HepG2 (cell line): ENCODE measurements at regions not wholly inside any gene's neighbourhood (a gene's known extent, or its start where the extent isn't known, plus 50 kb on each side); places are given as distances from the start of the nearest gene placed in this dataset.

Experiments used
- ATAC-seq: fragments of 200-7000 bp; cut with Tn5 transposase; 3 replicates; pipeline ENCODE4 v1.9.1; 2020; ENCODE audit warnings: mild to moderate bottlenecking, moderate library complexity
- BruUV-seq: library from RNA; stranded (reverse); fragments of 400-500 nt; replicated peaks from 2 replicates; lab custom pipeline; 2021; lab: Mats Ljungman, UMichigan
- CTCF ChIA-PET: fragments of 300-600 bp; formaldehyde crosslinking; extraction: SDS; loops from one replicate; lab custom pipeline; 2021; ENCODE audit warnings: low total read pairs, inconsistent platforms, low intra/inter-chr PET ratio; lab: Yijun Ruan, JAX
- POLR2A ChIA-PET: fragments of 350-600 bp; sonication (Branson Sonifier 250); formaldehyde crosslinking; loops from one replicate; lab custom pipeline; 2020; ENCODE audit warnings: antibody characterized with exemption, inconsistent platforms; lab: Yijun Ruan, JAX
- DNase-seq: peaks from one replicate; pipeline ENCODE4 v3.0.0-alpha.2; 2015; ENCODE audit warnings: low spot score
- FAIRE-seq: peaks from 3 replicates; lab custom pipeline; 2011; peaks lifted over from hg19 to GRCh38; lab: Jason Lieb, UNC
- H2AFZ ChIP-seq: one replicate; pipeline ENCODE4 v1.6.1; 2011; ENCODE audit warnings: low read length, inconsistent platforms
- H3K27ac ChIP-seq: fragments of 300-600 bp; 3 replicates; pipeline ENCODE4 v1.8.0; 2011; ENCODE audit warnings: mixed run types, mild to moderate bottlenecking, mixed read lengths, low read length, inconsistent platforms; ENCODE audit not compliant: insufficient read depth; ENCODE audit errors: extremely low read length
- H3K27me3 ChIP-seq, 2 experiments: fragments of 200-600 bp in 1 of 2; 2 replicates in 1 of 2; 3 replicates in 1 of 2; pipeline versions ENCODE4 v1.6.0 to v1.8.0; 2011; ENCODE audit warnings: low read length in 2 of 2, mild to moderate bottlenecking in 2 of 2, moderate library complexity in 2 of 2, inconsistent platforms in 1 of 2; ENCODE audit not compliant: insufficient read depth in 2 of 2, control insufficient read depth in 1 of 2
- H3K36me3 ChIP-seq, 2 experiments: fragments of 200-600 bp in 1 of 2; replicated peaks in 1 of 2; 2 replicates in 1 of 2; 3 replicates in 1 of 2; pipeline versions ENCODE4 v1.5.1 to v1.8.0; 2011; ENCODE audit warnings: low read length in 2 of 2, inconsistent platforms in 1 of 2; ENCODE audit not compliant: insufficient read depth in 2 of 2, control insufficient read depth in 1 of 2
- H3K4me1 ChIP-seq: 2 replicates; pipeline ENCODE4 v1.5.1; 2012; ENCODE audit warnings: low read length, inconsistent platforms; ENCODE audit not compliant: insufficient read depth
- H3K4me2 ChIP-seq: 2 replicates; pipeline ENCODE4 v1.6.0; 2011; ENCODE audit warnings: low read depth, low read length, inconsistent platforms
- H3K4me3 ChIP-seq, 3 experiments: fragments of 200-600 bp in 1 of 3; sonication (generic), shearing (Covaris generic) in 1 of 3; replicated peaks in 1 of 3; 2 replicates each; pipeline ENCODE4 v1.5.1; 2011 to 2016; ENCODE audit warnings: low read length in 3 of 3, inconsistent platforms in 2 of 3, low read depth in 2 of 3, mild to moderate bottlenecking in 2 of 3, control low read depth in 1 of 3, mixed read lengths in 1 of 3; ENCODE audit not compliant: insufficient read depth in 1 of 3
- H3K79me2 ChIP-seq: one replicate; pipeline ENCODE4 v1.6.1; 2011; ENCODE audit warnings: low read length, inconsistent platforms; ENCODE audit not compliant: insufficient read depth
- H3K9ac ChIP-seq: 2 replicates; pipeline ENCODE4 v1.6.0; 2011; ENCODE audit warnings: mild to moderate bottlenecking, low read depth, low read length, inconsistent platforms; ENCODE audit not compliant: insufficient read depth
- H3K9me3 ChIP-seq: 2 replicates; pipeline ENCODE4 v1.5.1; 2012; ENCODE audit warnings: mild to moderate bottlenecking, low read length
- H4K20me1 ChIP-seq: 2 replicates; pipeline ENCODE4 v1.6.0; 2011; ENCODE audit warnings: inconsistent platforms, mild to moderate bottlenecking, low read length, moderate library complexity; ENCODE audit not compliant: insufficient read depth
- FIP1L1 ChIP-seq: fragments of 200-400 bp; formaldehyde crosslinking; IDR thresholded peaks from 2 replicates; pipeline ENCODE4 v1.6.1; 2018; ENCODE audit warnings: low read depth, mild to moderate bottlenecking, low read length, moderate library complexity, borderline replicate concordance; ENCODE audit not compliant: insufficient read depth
- GFI1 ChIP-seq: sonication (generic); formaldehyde crosslinking; IDR thresholded peaks from 2 replicates; pipeline ENCODE4 v1.5.0; 2020; ENCODE audit warnings: missing genetic modification reagents, mild to moderate bottlenecking, borderline replicate concordance
- KLF15 ChIP-seq: sonication (generic); formaldehyde crosslinking; IDR thresholded peaks from 2 replicates; pipeline ENCODE4 v1.8.1; 2023; ENCODE audit warnings: borderline replicate concordance, mild to moderate bottlenecking, inconsistent platforms, missing genetic modification reagents, mixed read lengths
- RARA ChIP-seq: IDR thresholded peaks from 2 replicates; pipeline ENCODE4 v1.6.1; 2016; ENCODE audit warnings: missing genetic modification reagents, missing compliant biosample characterization
- SCMH1 ChIP-seq: sonication (generic); formaldehyde crosslinking; IDR thresholded peaks from 2 replicates; pipeline ENCODE4 v1.9.0; 2021; ENCODE audit warnings: missing genetic modification reagents, mild to moderate bottlenecking, borderline replicate concordance
- TRIM24 ChIP-seq: sonication (generic); formaldehyde crosslinking; IDR thresholded peaks from 2 replicates; pipeline ENCODE4 v1.8.0; 2022; ENCODE audit warnings: mild to moderate bottlenecking, missing genetic modification reagents
- USF2 ChIP-seq, 2 experiments: sonication (generic) in 1 of 2; formaldehyde crosslinking in 1 of 2; IDR thresholded peaks; 2 replicates each; pipeline versions ENCODE4 v1.5.1 to v1.6.1; 2011 to 2020; ENCODE audit warnings: borderline replicate concordance in 1 of 2, low read depth in 1 of 2, low read length in 1 of 2, mild to moderate bottlenecking in 1 of 2, missing genetic modification reagents in 1 of 2, moderate library complexity in 1 of 2
- ZNF136 ChIP-seq: sonication (generic); formaldehyde crosslinking; IDR thresholded peaks from 2 replicates; pipeline ENCODE4 v1.8.1; 2022; ENCODE audit warnings: low read depth, mild to moderate bottlenecking, moderate library complexity, missing genetic modification reagents
- ZNF274 ChIP-seq: sonication (generic); formaldehyde crosslinking; IDR thresholded peaks from 2 replicates; pipeline ENCODE4 v1.5.1; 2020; ENCODE audit warnings: mild to moderate bottlenecking, missing genetic modification reagents
- ZNF354B ChIP-seq: sonication (generic); formaldehyde crosslinking; IDR thresholded peaks from 2 replicates; pipeline ENCODE4 v1.8.0; 2022; ENCODE audit warnings: mild to moderate bottlenecking, missing genetic modification reagents
- ZNF44 ChIP-seq: sonication (generic); formaldehyde crosslinking; IDR thresholded peaks from 2 replicates; pipeline ENCODE4 v1.5.1; 2020; ENCODE audit warnings: mild to moderate bottlenecking, missing genetic modification reagents
- ZNF496 ChIP-seq: sonication (generic); formaldehyde crosslinking; IDR thresholded peaks from 2 replicates; pipeline ENCODE4 v1.8.1; 2023; ENCODE audit warnings: mild to moderate bottlenecking, moderate library complexity, missing genetic modification reagents; ENCODE audit not compliant: insufficient replicate concordance
- ZNF720 ChIP-seq: sonication (generic); formaldehyde crosslinking; IDR thresholded peaks from 2 replicates; pipeline ENCODE4 v1.4.0; 2020; ENCODE audit warnings: missing genetic modification reagents
- ZNF724P ChIP-seq: sonication (generic); formaldehyde crosslinking; IDR thresholded peaks from 2 replicates; pipeline ENCODE4 v1.8.0; 2022; ENCODE audit warnings: missing genetic modification reagents, borderline replicate concordance
- ZNF746 ChIP-seq: sonication (generic); formaldehyde crosslinking; IDR thresholded peaks from 2 replicates; pipeline ENCODE4 v1.8.0; 2022; ENCODE audit warnings: mild to moderate bottlenecking, missing genetic modification reagents
- WGBS: methylation state at CpG from one replicate; pipeline ENCODE4 v1.1.6; 2017; ENCODE audit warnings: low lambda C conversion rate; 5-methylcytosine and 5-hydroxymethylcytosine counted together
- in situ Hi-C: cut with HindIII; loops from 2 replicates; pipeline ENCODE4 v1.10.0; 2017; ENCODE audit warnings: low pct_unique_long_range_greater_than_20kb; ENCODE audit not compliant: extremely low pct_ligation_motif_present
- intact Hi-C: fragments of 100-400 bp; cut with micrococcal nuclease; formaldehyde crosslinking; loops from one replicate; pipeline ENCODE4 v1.10.0; 2022; ENCODE audit not compliant: unreplicated experiment
- TF ChIP-seq, protein P1 (sequence below): sonication (generic); formaldehyde crosslinking; IDR thresholded peaks from 2 replicates; pipeline ENCODE4 v1.4.0; 2020; ENCODE audit warnings: mild to moderate bottlenecking, missing genetic modification reagents
- TF ChIP-seq, protein P2 (sequence below): sonication (generic); formaldehyde crosslinking; IDR thresholded peaks from 2 replicates; pipeline ENCODE4 v1.9.0; 2021; ENCODE audit warnings: missing genetic modification reagents, borderline replicate concordance

GRCh38 chr14:29446971-29447370, 480.7 kb downstream of the PRKD1 start:
- Histone ChIP-seq H3K79me2 (no peaks in the 10 kb centered on the region), H3K4me1 (no peaks in the 10 kb centered on the region), H4K20me1 (no peaks in the 10 kb centered on the region), H3K4me3 (no peak overlapping the region), H2AFZ (no peak overlapping the region), H3K27ac (no peak overlapping the region), H3K4me2 (no peak overlapping the region), H3K9ac (no peak overlapping the region), H3K36me3 (no peaks in the 10 kb centered on the region), H3K9me3 (peaks cover 73% of the 10 kb centered on the region), H3K27me3 (no peaks in the 10 kb centered on the region)
- no peak for TF ChIP-seq ZNF136 (CRISPR knock-in tag)
- TF ChIP-seq ZNF274: no peak
- no peak for TF ChIP-seq FIP1L1
- no peak for TF ChIP-seq ZNF746
- TF ChIP-seq RARA (CRISPR knock-in tag): no peak
- TF ChIP-seq KLF15 (CRISPR knock-in tag): no peak
- no peak for TF ChIP-seq ZNF720 (CRISPR knock-in tag)
- no peak for TF ChIP-seq ZNF354B (CRISPR knock-in tag)
- TF ChIP-seq ZNF44: no peak
- TF ChIP-seq, protein P1, sequence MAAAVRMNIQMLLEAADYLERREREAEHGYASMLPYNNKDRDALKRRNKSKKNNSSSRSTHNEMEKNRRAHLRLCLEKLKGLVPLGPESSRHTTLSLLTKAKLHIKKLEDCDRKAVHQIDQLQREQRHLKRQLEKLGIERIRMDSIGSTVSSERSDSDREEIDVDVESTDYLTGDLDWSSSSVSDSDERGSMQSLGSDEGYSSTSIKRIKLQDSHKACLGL (CRISPR knock-in tag): no peak
- ATAC-seq: no peak
- BruUV-seq: no TSS peak
- no peak for DNase-seq
- intact Hi-C loops: no loop called here
- in situ Hi-C loops: no loop called here
- ChIA-PET POLR2A (no interaction called here), CTCF (no interaction called here)
- no peak for FAIRE-seq
- WGBS: 9% methylated on average over 5 of the region's 5 CpGs

GRCh38 chr14:29451941-29452340, 475.7 kb downstream of the PRKD1 start:
- Histone ChIP-seq H3K4me1 (no peaks in the 10 kb centered on the region), H3K9ac (no peak overlapping the region), H3K79me2 (no peaks in the 10 kb centered on the region), H4K20me1 (no peaks in the 10 kb centered on the region), H3K27ac (no peak overlapping the region), H3K4me3 (no peak overlapping the region), H3K36me3 (no peaks in the 10 kb centered on the region), H3K4me2 (no peak overlapping the region), H3K9me3 (peaks cover 56% of the 10 kb centered on the region), H2AFZ (no peak overlapping the region), H3K27me3 (no peaks in the 10 kb centered on the region)
- no TSS peak for BruUV-seq
- ATAC-seq (no peak), FAIRE-seq (no peak), DNase-seq (no peak)
- ChIA-PET POLR2A (no interaction called here), CTCF (no interaction called here)
- in situ Hi-C loops (no loop called here), intact Hi-C loops (no loop called here)
- 2% methylated on average over 2 of the region's 2 CpGs for WGBS
- TF ChIP-seq TRIM24 (CRISPR knock-in tag) (no peak), ZNF496 (CRISPR knock-in tag) (no peak), GFI1 (CRISPR knock-in tag) (no peak), ZNF724P (no peak), SCMH1 (CRISPR knock-in tag) (no peak), USF2 (IDR thresholded peaks at IDR 0.05; ENCODE audit: low read depth, low read length) (no peak), USF2 (CRISPR knock-in tag; IDR thresholded peaks at IDR 0.05; ENCODE audit: borderline replicate concordance) (no peak)
- TF ChIP-seq, protein P2, sequence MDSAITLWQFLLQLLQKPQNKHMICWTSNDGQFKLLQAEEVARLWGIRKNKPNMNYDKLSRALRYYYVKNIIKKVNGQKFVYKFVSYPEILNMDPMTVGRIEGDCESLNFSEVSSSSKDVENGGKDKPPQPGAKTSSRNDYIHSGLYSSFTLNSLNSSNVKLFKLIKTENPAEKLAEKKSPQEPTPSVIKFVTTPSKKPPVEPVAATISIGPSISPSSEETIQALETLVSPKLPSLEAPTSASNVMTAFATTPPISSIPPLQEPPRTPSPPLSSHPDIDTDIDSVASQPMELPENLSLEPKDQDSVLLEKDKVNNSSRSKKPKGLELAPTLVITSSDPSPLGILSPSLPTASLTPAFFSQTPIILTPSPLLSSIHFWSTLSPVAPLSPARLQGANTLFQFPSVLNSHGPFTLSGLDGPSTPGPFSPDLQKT (CRISPR knock-in tag): no peak
